CD14-positive monocyte (primary cell): ENCODE measurements at regions not wholly inside any gene's neighbourhood (a gene's known extent, or its start where the extent isn't known, plus 50 kb on each side); places are given as distances from the start of the nearest gene placed in this dataset.
A peak's percentile ranks its signal among the peaks of the same experiment; 100 is the strongest.
"Not testable (repeated sequence)": the region's sequence is repeated elsewhere in the genome, so short reads cannot be mapped to it uniquely, and the experiment has no call there.

Source experiments
- DNase-seq, 3 donors: peaks; one replicate each; pipeline ENCODE4 v3.0.0-alpha.2; 2011 to 2022
- H2AFZ ChIP-seq: 2 replicates; pipeline ENCODE4 v1.6.0; 2012; ENCODE audit warnings: mild to moderate bottlenecking, low read depth, low read length, inconsistent platforms; ENCODE audit not compliant: insufficient read depth, poor library complexity, severe bottlenecking
- H3K27ac ChIP-seq, 2 donors: 1 replicate in 1 of 2; 2 replicates in 1 of 2; pipeline ENCODE4 v1.5.1; 2012 to 2013; ENCODE audit warnings: low read length in 2 of 2, control low read depth in 1 of 2, inconsistent platforms in 1 of 2, low read depth in 1 of 2, mild to moderate bottlenecking in 1 of 2
- H3K27me3 ChIP-seq, 2 donors: one replicate each; pipeline versions ENCODE4 v1.6.0 to v1.6.1; 2011 to 2013; ENCODE audit warnings: low read length in 2 of 2; ENCODE audit not compliant: control insufficient read depth in 2 of 2, insufficient read depth in 2 of 2
- H3K36me3 ChIP-seq, 2 donors: replicated peaks in 1 of 2; 1 replicate in 1 of 2; 2 replicates in 1 of 2; pipeline versions ENCODE4 v1.5.1 to v1.6.1; 2012 to 2013; ENCODE audit warnings: low read length in 2 of 2, control low read depth in 1 of 2, inconsistent platforms in 1 of 2, mild to moderate bottlenecking in 1 of 2; ENCODE audit not compliant: insufficient read depth in 2 of 2, control insufficient read depth in 1 of 2
- H3K4me1 ChIP-seq, 2 donors: 1 replicate in 1 of 2; 2 replicates in 1 of 2; pipeline versions ENCODE4 v1.5.1 to v1.6.1; 2012 to 2013; ENCODE audit warnings: low read length in 2 of 2, control low read depth in 1 of 2, inconsistent platforms in 1 of 2, mild to moderate bottlenecking in 1 of 2, moderate library complexity in 1 of 2; ENCODE audit not compliant: insufficient read depth in 2 of 2, control insufficient read depth in 1 of 2
- H3K4me2 ChIP-seq: replicated peaks from 2 replicates; pipeline ENCODE3; 2012; ENCODE audit warnings: low read length, moderate library complexity, mild to moderate bottlenecking; ENCODE audit not compliant: poor library complexity, severe bottlenecking; ENCODE audit errors: extremely low read depth
- H3K4me3 ChIP-seq, 3 experiments: fragments of 200-600 bp in 1 of 3; sonication (generic) in 1 of 3; replicated peaks in 1 of 3; 1 replicate in 2 of 3; 2 replicates in 1 of 3; pipeline ENCODE4 v1.5.1; 2011 to 2013; ENCODE audit warnings: low read length in 3 of 3, mild to moderate bottlenecking in 3 of 3, control low read depth in 2 of 3, low read depth in 2 of 3, inconsistent platforms in 1 of 3, moderate library complexity in 1 of 3
- H3K79me2 ChIP-seq: 2 replicates; pipeline ENCODE4 v1.6.0; 2012; ENCODE audit warnings: mild to moderate bottlenecking, control low read depth, inconsistent platforms, low read length, moderate library complexity; ENCODE audit not compliant: insufficient read depth
- H3K9ac ChIP-seq: 2 replicates; pipeline ENCODE4 v1.6.0; 2017; ENCODE audit warnings: low read length, mild to moderate bottlenecking; ENCODE audit not compliant: insufficient read depth, poor library complexity, severe bottlenecking
- H3K9me3 ChIP-seq, 2 donors: replicated peaks in 1 of 2; 1 replicate in 1 of 2; 2 replicates in 1 of 2; pipeline versions ENCODE4 v1.5.1 to v1.6.1; 2012 to 2013; ENCODE audit warnings: low read length in 2 of 2, control low read depth in 1 of 2; ENCODE audit not compliant: control insufficient read depth in 1 of 2, insufficient read depth in 1 of 2
- H4K20me1 ChIP-seq: 2 replicates; pipeline ENCODE4 v1.6.0; 2012; ENCODE audit warnings: mild to moderate bottlenecking, low read length, control low read depth, moderate library complexity; ENCODE audit not compliant: insufficient read depth
- H3K27ac Mint-ChIP-seq, 7 donors: one replicate each; pipeline ENCODE4 v1.8.0; 2020; ENCODE audit warnings: mild to moderate bottlenecking in 7 of 7, mixed read lengths in 7 of 7, moderate library complexity in 6 of 7, inconsistent platforms in 2 of 7
- H3K27me3 Mint-ChIP-seq, 3 donors: one replicate each; pipeline ENCODE4 v1.8.0; 2021 to 2022; ENCODE audit warnings: low read depth in 3 of 3, mild to moderate bottlenecking in 3 of 3, mixed read lengths in 3 of 3, moderate library complexity in 3 of 3, inconsistent platforms in 1 of 3
- H3K36me3 Mint-ChIP-seq, 2 donors: one replicate each; pipeline ENCODE4 v1.8.0; 2020; ENCODE audit warnings: mixed read lengths in 2 of 2, inconsistent platforms in 1 of 2, mild to moderate bottlenecking in 1 of 2
- H3K4me1 Mint-ChIP-seq: one replicate; pipeline ENCODE4 v1.8.0; 2020; ENCODE audit warnings: mild to moderate bottlenecking, mixed read lengths
- H3K4me3 Mint-ChIP-seq, 2 donors: one replicate each; pipeline ENCODE4 v1.8.0; 2020; ENCODE audit warnings: mild to moderate bottlenecking in 2 of 2, mixed read lengths in 2 of 2, moderate library complexity in 1 of 2
- H3K9me3 Mint-ChIP-seq, 7 donors: one replicate each; pipeline ENCODE4 v1.8.0; 2020 to 2022; ENCODE audit warnings: mixed read lengths in 7 of 7, mild to moderate bottlenecking in 6 of 7, moderate library complexity in 6 of 7, inconsistent platforms in 2 of 7
- CTCF ChIP-seq: fragments of 200-600 bp; IDR thresholded peaks from one replicate; pipeline ENCODE4 v1.8.0; 2022; ENCODE audit warnings: antibody characterized with exemption, mild to moderate bottlenecking
- WGBS: methylation state at CpG from one replicate; pipeline ENCODE4 v1.1.5; 2013; ENCODE audit warnings: missing lambda C conversion rate; ENCODE audit not compliant: insufficient coverage; 5-methylcytosine and 5-hydroxymethylcytosine counted together
- intact Hi-C, 2 donors: fragments of 100-400 bp; cut with micrococcal nuclease; formaldehyde crosslinking; loops; one replicate each; pipeline versions ENCODE4 v1.15.0 to v1.15.1; 2023

GRCh38 chr14:105647784-105648608 is 121.6 kb downstream of the TMEM121 start:
- Mint-ChIP-seq H3K27ac (peak overlapping the region in 1 of 7 donors; percentile 54), H3K36me3 (no peaks in the 10 kb centered on the region), H3K9me3 (peaks cover 0 to 11% (median 3%) of the 10 kb centered on the region in 7 donors), H3K4me3 (peak overlapping the region; percentile 11 to 31), H3K4me1 (no peaks in the 10 kb centered on the region), H3K27me3 (peaks cover 0 to 1% (median 0%) of the 10 kb centered on the region in 3 donors)
- Histone ChIP-seq H3K27me3 (no peaks in the 10 kb centered on the region), H3K79me2 (no peaks in the 10 kb centered on the region), H3K27ac (no peak overlapping the region), H4K20me1 (no peaks in the 10 kb centered on the region), H3K4me3 (no peak overlapping the region), H2AFZ (no peak overlapping the region), H3K9me3 (peaks cover 0 to 14% of the 10 kb centered on the region in 2 donors), H3K4me1 (no peaks in the 10 kb centered on the region), H3K36me3 (no peaks in the 10 kb centered on the region), H3K4me2 (no peak overlapping the region), H3K9ac (no peak overlapping the region)
- DNase-seq = peak in 1 of 3 donors; percentile 11
- WGBS = 82% methylated on average over 26 of the region's 30 CpGs
- no peak for TF ChIP-seq CTCF
- intact Hi-C loops = loop anchor here in 1 of 2 donors (2.0 kb wide), 1 partner anchor 17 kb away; no protein-coding TSS in a partner anchor

- not testable (repeated sequence) for H3K79me2 ChIP-seq, H3K9ac ChIP-seq, H3K4me2 ChIP-seq, H3K4me3 Mint-ChIP-seq, H3K4me1 ChIP-seq, H3K27me3 ChIP-seq, H2AFZ ChIP-seq, H3K36me3 ChIP-seq, H3K4me1 Mint-ChIP-seq, H4K20me1 ChIP-seq, H3K4me3 ChIP-seq, H3K36me3 Mint-ChIP-seq, H3K27ac ChIP-seq, H3K27me3 Mint-ChIP-seq
- H3K27ac Mint-ChIP-seq = peak overlapping the region in 2 of 7 donors; percentile 54 to 59
- WGBS = 79% methylated on average over 7 of the region's 13 CpGs
- peaks cover 0 to 14% of the 10 kb centered on the region in 2 donors for H3K9me3 ChIP-seq
- intact Hi-C loops = loop anchor here in 1 of 2 donors (2.0 kb wide), 1 partner anchor 18 kb away; no protein-coding TSS in a partner anchor
- peak in 1 of 3 donors; percentile 5 for DNase-seq
- peaks cover 0 to 11% (median 3%) of the 10 kb centered on the region in 7 donors for H3K9me3 Mint-ChIP-seq
Measured at GRCh38 chr14:105648609-105649535, 122.5 kb downstream of the TMEM121 start.

- H3K79me2 ChIP-seq, H3K4me3 Mint-ChIP-seq, H3K4me1 ChIP-seq, H2AFZ ChIP-seq, H3K36me3 Mint-ChIP-seq, H3K27ac Mint-ChIP-seq, H3K27ac ChIP-seq, H3K27me3 ChIP-seq, H3K4me2 ChIP-seq, H3K4me3 ChIP-seq, DNase-seq, H3K36me3 ChIP-seq, H4K20me1 ChIP-seq, H3K9ac ChIP-seq, H3K4me1 Mint-ChIP-seq, H3K27me3 Mint-ChIP-seq: not testable (repeated sequence)
- H3K9me3 Mint-ChIP-seq = peaks cover 0 to 11% (median 4%) of the 10 kb centered on the region in 7 donors
- intact Hi-C loops = loop anchor here in 1 of 2 donors (5.0 kb wide), 1 partner anchor 45 kb away; no protein-coding TSS in a partner anchor
- H3K9me3 ChIP-seq = peaks cover 0 to 18% of the 10 kb centered on the region in 2 donors
- WGBS = 93% methylated on average over 6 of the region's 8 CpGs
Measured at GRCh38 chr14:105652317-105652716, 125.9 kb downstream of the TMEM121 start.
